NCI-H1436 (cell line): ENCODE measurements at regions not wholly inside any gene's neighbourhood (a gene's known extent, or its start where the extent isn't known, plus 50 kb on each side); places are given as distances from the start of the nearest gene placed in this dataset.

Experiments
- DNase-seq: peaks from one replicate; lab custom pipeline; 2025; lab: John Stamatoyannopoulos, UW

DNA sequence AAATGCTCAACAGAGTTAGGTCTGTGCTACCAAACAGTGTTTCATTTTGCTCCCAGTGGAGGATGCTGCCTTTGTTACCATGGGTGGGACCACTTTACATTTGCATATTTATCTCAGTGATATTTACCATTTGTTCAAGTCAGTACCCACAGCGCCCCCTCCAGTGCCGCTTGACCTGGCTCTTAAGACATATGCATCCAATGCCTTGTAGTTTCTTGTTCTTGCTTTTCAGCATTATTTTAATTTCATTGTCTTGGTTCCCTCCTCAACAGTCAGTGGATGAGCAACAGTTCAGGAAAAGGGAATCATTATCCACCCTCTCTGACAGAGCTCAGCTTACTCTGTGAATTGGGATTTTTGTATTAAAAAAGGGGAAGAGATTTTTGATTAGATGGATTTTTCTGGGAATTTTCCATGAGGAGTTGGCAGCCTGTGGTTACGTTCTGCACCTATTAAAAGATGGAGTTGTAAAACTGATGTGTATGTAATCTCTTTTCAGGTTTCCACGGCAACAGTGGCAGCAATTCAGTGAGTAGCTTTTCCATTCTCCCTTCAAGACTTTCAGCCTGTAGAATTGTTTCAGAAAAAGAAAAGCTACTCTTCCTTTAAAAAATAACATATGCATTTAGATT, 240.5 kb upstream of the DAAM1 start:
- DNase-seq = no peak

DNA sequence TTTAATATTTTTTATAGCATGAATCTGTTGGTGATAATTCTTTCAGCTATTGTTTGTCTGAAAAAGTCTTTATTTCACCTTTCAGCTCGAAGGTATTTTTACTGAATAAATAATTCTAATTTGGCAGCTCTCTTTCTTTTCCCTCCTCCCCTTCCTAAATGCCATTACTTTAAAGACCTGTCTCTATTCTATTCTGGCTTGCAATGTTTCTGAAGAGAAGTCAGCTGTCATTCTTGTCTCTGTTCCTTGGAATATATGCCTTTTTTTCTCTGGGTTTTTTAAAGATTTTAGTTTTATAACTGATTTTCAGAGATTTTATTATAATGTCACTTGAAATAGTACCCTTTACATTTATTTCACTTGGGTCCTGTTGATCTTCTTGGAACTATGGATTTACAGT, 237.9 kb upstream of the DAAM1 start:
- no peak for DNase-seq

DNA sequence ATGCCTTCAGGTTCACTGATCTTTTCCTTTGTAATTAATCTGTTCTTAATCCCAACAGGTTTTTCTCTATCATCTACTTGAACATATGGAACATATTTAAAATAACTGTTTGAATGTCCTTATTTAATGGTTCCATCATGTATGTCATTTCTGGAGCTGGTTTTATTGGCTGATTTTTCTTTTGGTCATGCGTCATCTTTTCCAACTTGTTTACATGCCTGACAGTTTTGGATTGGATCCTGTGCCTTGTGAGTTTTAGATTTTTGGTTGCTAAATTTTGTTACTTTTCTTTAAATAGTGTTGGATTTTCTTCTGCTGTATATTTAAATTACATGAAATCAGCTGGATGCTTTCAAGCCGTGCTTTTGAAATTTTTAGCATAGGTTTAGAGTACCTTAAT, 237.3 kb upstream of the DAAM1 start:
- DNase-seq = no peak

DNA sequence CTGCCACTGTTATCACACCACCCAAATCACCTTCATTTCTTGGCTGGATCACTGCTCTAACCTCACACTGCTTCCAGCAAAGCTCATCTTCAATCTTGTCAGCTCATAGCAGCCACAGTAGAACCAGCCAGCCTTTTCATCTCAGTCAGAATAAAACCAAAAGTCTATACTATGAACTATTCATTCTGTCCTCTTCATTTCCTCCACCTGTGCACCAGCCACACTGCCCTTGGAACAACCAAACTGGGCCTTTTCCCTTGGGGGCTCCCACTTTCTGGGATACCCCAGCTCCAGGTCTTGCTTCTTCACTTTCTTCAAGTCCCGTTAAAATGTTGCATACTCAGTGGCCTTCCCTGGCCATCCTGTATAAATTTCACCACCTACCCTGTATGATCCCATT, 234.4 kb upstream of the DAAM1 start:
- DNase-seq = no peak

DNA sequence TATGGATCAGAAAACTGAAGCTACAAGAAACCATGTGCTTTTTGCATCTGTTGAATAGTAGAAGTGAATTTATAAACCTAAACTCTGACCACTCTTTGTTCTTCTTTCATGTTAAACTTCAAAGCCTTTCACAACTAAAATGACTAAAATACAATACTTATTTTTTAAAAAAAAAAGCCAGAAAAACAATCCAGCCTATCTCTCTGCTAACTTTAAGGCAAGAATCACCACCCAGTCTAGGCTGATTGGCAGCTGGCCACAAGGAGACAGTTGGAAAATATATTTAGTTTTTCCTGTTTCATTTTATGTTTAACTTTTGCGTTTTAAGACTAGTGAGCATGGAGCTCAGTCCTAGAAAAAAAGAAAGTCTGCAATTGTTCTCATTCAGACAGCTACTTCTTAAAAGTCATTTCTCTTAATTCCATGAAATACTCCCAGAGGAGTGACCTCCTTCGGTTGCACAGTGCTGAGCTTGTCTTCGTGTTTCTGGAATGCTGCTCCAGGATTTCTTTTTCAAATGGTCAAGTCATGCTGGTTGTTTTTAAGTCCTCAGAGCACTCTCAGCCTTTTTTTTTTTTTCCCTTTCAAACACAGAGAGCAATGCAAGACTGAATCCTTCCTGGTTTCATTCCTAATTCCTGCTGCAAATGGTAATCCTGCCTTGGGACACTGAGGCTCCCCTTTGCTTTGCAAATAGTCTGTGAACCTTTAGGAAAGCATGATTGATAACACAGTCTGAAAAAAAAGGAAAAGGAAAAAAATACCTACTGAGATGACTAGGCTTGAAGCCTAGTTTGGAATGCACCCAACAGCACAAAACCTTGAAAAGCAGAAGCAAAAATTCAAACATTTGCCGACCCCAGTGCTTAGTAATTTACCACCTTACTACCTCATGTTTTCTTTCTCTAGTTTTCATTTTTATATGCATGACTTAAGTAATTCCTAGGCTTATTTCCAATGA, 233.3 kb upstream of the DAAM1 start:
- DNase-seq = no peak

DNA sequence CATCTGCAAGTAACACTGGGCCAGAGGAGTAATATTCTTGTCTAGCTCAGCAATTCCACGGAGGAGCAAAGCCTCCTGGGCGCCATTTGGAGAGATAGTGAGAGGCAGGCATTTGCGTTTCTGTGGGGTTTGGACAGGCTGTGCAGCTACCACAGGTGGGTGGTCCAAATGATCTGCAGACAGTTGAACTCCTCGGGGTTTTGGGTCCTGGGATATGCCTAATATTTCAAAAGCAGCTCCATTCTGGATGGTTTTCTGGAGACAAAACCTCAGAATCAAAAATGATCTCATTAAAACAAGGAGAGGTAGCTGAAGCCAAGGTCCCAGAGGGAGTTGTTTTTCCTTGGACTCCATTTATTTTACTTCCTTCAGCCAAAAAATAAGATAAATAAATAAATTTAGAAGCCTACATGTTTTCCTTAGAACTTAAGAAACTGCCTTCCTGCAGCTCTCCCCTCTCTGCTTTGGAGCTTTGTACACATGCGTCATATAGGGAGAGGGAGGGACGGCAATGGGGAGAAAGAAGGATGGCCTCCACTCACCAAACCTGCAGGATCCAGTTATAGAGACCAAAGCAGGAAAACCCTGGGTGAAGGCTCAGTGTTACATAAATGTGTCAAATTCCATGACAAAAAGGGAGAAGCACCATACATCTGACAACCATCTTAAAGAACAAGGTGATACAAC, 227.3 kb upstream of the DAAM1 start:
- no peak for DNase-seq

DNA sequence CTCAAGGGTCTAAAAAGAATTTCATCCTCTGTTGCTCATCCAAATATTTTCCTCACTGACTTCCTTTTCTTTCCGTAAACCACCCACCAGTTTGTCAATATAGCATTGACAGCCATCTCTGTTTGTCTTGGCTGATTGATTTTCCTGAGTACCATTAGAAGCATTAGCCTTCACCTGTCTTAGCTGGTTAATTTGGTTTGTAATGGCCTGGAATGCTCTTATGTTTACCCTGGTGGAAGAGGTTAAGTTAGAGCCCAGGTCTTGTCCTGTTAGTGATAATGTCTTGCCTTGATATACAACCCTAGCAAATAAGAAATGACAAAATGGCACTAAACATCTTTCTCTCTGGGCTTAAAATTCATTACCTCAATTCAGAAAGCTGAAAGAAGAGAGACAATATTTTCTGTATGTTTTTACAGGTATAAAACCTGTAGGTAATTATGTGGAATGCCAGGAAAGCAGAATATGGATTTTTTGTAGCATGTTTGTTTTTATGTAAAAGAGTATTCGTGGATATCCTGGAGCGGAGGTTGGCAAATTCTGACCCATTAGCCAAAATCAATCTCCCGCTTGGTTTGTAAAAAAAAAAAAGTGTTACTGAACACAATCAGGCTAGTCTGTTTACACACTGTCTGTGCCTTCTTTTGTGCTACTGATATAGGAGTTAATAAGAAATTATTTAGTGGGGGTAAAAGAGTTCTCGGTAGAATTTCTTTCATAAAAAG, 224.4 kb upstream of the DAAM1 start:
- DNase-seq = no peak

DNA sequence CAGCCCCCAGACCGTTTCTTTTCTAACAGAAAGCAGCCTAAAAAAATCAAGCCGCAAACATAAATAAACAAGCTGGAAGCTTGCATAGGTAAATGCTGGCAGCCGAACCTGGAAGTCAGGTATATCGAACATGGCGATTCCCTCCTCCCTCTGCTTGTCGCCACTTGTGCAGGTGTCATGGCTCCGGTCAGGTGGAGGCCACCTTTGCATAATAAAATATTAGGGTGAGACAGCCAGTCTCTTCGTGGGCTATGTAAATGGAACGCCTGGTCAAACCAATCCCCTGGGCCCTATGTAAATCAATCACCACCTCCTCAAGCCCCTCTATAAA, 223.9 kb upstream of the DAAM1 start:
- no peak for DNase-seq

DNA sequence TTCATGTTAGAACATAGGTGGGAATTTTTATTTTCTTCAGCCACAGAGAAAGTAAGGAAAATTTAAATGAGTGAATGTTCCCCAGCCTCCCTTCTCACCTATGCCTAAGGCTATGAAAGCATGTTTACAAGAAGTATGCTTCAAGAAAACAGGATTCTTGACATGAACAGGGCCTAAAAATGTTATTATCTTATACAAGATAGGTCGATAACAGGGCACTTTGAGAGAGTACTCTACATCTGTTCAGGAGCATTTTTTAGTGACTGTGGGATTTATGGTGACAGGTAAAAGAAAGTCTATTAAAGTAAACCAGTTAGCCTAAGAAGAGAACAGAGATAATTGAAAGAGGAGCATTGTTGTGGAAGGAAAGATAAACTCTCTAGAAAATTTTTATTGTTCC, 222.9 kb upstream of the DAAM1 start:
- DNase-seq = no peak

DNA sequence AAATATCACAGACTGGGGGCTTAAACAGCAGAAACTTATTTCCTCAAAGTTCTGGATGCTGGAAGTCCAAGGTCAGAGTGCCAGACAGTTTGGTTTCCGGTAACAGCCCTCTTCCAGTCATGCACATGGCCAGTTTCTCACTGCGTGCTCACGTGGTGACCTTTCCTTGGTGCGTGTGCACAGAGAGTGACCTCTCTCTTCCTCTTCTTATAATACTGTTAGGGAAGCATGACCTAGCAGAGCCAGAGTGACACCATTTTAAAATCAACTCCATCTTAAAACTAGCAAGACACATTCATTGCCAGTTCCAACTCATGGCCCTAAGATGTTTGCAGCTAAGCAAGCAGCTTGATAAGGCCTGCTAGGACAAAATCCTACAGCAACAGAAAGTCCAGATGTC, 221.5 kb upstream of the DAAM1 start:
- DNase-seq = no peak

DNA sequence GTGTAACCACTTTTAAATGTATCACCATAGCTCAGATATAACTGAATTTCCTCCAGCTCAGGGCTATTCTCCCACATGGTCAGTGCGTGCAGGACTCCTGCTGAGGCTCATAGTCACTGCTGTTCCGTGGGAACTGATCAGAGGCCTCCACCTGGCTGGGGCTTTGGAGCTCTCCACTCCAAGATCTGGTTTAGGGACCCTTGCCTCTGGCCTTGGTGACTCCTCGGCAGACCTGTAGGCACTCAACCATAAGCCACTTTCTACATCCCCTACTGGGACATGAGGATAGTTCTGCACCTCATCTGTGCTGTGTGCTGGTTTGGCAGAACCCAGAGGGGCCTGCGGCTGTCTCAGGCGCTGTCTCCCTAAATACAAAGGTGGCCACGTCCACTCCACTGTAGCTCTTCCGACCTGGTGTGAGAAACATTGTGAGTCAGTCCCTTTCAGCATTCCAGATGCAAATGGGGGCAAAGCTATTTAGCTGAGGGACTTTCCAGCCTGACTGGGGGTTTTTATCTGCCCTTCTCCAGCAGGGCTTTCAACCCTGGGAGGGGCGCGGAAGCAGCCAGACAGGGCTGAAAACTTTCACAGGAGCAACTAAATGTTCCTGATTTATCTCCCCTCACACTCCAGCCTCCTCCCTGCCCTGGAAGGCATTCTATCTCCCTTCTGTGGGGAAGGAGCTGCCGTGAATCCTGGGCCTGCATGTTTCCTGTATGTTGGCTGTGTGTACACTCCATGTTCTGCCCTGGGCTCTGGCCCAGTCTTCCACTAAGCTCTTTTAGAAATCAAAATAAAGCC, 218.3 kb upstream of the DAAM1 start:
- no peak for DNase-seq

DNA sequence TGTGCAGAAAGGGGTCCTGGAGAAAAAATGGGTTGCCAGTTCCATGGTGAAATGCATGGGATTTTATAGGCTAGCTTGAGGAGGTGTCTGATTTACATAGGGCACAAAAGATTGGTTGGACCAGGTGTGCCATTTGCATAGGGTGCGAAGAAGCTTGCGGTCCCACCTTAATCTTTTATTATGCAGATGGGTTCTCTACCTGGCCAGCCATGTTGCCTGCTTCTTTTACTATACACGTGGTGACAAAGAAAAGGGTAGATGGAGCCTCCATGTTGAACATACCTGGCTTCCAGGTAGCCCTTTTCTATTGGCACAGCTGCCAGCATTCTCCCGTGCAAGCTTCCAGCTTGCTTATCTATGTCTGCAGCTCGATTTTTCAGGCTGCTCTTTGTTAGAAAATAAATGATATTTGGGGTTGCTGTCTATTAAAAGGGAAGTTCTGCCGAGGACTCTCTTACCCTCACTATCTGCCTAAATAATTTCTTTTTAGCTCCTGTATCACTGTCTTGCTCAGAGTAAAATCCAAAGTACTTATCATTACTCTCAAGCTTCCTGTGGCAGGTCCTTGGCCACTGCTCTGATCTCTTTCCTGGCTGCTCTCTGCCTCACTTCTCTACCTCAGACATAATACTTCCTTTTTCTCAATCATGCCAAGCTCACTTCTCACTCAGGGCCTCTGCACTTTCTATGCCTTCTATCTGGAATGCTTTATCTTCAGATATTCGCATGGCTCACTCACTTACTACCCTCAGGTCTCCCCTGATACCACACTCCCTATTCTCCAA, 216.0 kb upstream of the DAAM1 start:
- DNase-seq = no peak

DNA sequence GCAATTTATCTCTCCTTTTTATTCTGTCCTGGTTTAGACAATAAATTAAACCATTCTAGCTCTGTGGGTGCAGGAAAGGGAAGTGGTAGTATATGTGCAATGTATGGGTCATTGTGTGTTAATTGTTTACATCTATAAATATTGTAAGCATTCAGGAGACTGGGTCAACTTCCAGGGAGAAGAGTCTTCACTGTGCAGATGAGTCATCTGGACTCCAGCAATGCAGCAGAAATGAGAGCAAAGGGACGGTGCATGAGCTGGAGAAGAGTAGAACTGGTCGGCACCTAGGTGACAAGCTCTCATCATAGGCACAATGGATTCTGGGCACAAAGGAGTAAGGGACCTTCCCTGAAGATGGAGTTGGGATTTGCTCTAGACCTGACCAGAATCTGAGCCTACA, 211.1 kb upstream of the DAAM1 start:
- DNase-seq = no peak

DNA sequence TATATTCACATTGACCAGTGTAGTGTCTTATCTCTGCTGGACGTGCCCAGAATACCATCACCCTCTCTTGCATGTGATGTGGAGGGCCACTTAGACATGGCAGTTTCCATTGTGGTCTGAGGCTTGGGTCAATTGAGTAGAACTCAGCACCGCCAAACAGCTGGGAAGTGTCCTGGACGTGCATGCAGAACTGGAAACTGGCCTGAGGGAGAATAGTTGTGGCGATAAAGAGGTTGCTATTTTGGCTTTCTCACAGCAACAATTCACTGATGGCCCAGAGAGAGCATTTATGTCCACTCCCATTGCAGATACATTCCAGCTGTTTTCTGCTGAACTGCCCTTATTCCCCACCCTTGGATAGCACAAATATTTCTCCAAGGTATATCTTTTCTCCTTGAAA, 210.1 kb upstream of the DAAM1 start:
- DNase-seq = no peak

DNA sequence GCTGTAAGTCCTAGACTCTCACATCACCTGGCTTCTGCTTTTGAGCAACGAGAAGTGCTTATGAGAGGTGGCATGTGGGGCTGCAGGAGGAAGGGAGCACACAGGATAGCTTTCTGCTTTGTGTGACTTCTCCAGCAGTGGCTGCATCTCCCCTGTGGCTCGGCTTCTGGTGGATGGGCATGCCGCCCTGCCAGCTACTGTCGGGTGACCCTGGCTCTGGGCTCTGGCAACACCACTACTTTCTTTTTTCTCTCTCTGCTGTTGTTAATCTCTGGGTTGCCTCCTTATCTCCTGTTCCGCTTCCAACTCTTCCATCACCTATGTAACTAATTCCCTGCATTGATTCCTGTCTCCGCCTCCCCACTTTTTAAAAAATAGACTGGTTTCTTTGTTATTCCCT, 209.1 kb upstream of the DAAM1 start:
- DNase-seq = no peak

DNA sequence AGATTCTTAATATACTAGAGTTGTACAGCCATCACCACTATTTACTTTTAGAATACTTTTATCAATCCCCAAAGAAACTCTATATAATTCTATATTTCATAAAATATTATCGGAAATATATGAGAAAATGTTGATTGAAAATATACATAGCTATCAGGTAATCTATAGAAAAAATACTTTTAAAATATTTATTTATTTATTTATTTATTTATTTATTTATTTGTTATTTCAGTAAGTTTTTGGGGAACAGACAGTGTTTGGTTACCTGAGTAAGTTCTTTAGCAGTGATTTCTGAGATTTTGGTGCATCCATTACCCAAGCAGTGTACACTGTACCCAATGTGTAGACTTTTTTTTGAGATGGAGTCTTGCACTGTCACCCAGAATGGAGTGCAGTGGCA, 206.6 kb upstream of the DAAM1 start:
- no peak for DNase-seq

DNA sequence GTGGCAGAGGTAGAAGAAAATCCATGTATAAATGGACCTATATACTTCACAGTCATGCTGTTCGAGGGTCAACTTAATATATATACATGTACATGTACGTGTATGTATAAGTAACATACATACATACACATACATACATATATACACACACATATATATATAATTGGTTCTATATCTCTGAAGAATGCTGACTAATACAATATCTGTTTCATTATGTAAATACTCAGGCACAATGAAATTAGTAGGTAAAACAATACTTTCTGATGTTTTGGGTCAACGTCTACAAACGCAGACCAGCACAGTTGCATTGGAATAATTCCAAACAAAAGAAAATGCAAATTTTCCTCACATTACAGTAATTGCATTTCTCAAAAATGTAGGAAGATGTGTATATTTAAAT, 202.7 kb upstream of the DAAM1 start:
- no peak for DNase-seq

DNA sequence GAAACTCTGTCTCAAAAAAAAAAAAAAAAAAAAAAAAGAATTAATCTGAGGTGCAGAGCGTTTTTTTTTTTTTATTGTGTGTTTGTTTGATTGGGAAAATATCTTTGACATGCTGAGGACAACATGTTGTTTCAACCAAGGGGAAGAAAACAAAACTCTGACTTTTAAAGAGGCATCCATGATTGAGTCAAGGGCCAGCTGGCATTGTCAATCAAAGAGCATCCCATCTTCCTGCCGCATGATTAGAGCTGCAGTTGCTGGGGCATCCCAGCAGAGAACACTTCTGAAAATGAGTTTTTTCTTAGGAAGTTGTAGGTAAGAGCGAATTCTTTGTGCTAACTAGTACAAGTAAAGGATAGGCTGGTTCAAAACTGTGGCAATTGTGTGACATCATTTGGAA, 200.9 kb upstream of the DAAM1 start:
- DNase-seq = no peak

DNA sequence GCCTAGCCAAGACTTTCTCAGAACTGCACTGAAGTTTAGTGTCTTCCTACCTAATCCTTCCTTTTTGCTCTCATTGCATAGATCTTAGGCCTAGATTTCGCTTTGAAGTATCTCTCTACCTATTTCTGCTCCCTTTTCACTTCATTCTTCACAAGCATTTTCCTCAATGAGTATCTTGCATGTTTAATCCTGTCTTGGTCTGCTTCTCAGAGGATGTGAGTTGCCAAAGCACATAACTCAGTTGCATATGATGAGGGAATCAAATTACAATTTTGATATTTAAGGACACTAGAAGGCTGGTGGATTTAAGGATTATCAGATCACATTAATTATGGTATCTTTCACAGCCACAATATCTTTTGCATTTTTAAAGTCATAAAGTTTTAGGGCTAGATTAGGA, 195.5 kb upstream of the DAAM1 start:
- no peak for DNase-seq

DNA sequence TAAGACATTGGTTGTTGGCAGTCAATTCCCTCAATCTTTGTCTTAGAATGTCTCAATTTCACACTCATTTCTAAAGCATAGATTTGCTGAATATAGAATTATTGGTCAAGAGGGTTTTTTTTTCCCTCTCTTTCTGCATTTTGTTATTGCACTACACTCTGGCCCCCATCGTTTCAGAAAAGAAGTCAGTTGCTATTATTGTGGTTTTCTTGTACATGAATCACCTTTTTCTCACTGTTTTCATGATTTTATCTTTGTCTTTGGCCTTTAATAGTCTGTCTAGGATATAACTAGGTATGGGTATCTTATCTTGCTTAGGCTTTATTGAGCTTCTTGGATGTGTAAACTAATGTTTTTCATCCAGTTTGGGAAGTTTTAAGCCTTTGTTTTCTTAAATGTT, 194.3 kb upstream of the DAAM1 start:
- no peak for DNase-seq

DNA sequence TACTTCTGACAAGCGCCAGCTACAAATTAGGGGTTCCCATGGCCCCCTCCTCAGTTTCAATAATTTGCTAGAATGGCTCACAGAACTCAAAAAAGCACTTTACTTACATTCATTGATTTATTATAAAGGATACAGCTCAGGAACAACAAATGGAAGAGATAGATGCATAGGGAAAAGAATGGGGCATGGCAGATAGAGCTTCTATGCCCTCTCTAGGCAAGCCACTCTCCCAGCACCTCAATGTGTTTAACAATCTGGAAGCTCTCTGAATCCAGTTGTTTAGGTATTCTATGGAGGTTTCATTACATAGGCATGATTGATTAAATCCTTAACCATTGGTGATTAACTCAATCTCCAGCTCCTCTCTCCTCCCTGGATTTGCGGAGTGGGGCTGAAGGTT, 184.5 kb upstream of the DAAM1 start:
- DNase-seq = no peak
